Astrocyte of the spinal cord (primary cell): ENCODE measurements at regions not wholly inside any gene's neighbourhood (a gene's known extent, or its start where the extent isn't known, plus 50 kb on each side); places are given as distances from the start of the nearest gene placed in this dataset.

Experiments
- DNase-seq: peaks from one replicate; pipeline ENCODE4 v3.0.0; 2011; ENCODE audit warnings: low read depth, low spot score
- H3K4me3 ChIP-seq: 2 replicates; pipeline ENCODE4 v1.5.1; 2011; ENCODE audit warnings: low read depth, mild to moderate bottlenecking, low read length, moderate library complexity
- CTCF ChIP-seq: IDR thresholded peaks from 2 replicates; pipeline ENCODE4 v1.5.1; 2012; ENCODE audit warnings: low read depth, mild to moderate bottlenecking, low read length, inconsistent platforms
- in situ Hi-C: cut with HindIII; loops from 2 replicates; pipeline ENCODE4 v1.10.0; 2017; ENCODE audit warnings: low sequenced_read_pairs

- no peak for DNase-seq
- no peak overlapping the region for H3K4me3 ChIP-seq
- no peak for TF ChIP-seq CTCF
- in situ Hi-C loops, result no loop called here
These were observed 57.9 kb upstream of the IRF2BP2 start for GRCh38 chr1:234667600-234668576.

- no peak for DNase-seq
- in situ Hi-C loops, result no loop called here
- H3K4me3 ChIP-seq, result no peak overlapping the region
- TF ChIP-seq CTCF, result no peak
These were observed 56.8 kb upstream of the IRF2BP2 start for GRCh38 chr1:234666761-234667160.

GRCh38 chr1:234665975-234666605 is 56.1 kb upstream of the IRF2BP2 start:
- no peak for TF ChIP-seq CTCF
- no peak overlapping the region for H3K4me3 ChIP-seq
- in situ Hi-C loops, result no loop called here
- peak; percentile 29 for DNase-seq

GRCh38 chr1:234662148-234662547 is 52.2 kb upstream of the IRF2BP2 start:
- no peak for TF ChIP-seq CTCF
- in situ Hi-C loops, result no loop called here
- no peak overlapping the region for H3K4me3 ChIP-seq
- DNase-seq, result no peak

GRCh38 chr1:234661317-234661928 is 51.4 kb upstream of the IRF2BP2 start:
- H3K4me3 ChIP-seq, result no peak overlapping the region
- no peak for DNase-seq
- no peak for TF ChIP-seq CTCF
- in situ Hi-C loops, result no loop called here

- no peak overlapping the region for H3K4me3 ChIP-seq
- TF ChIP-seq CTCF, result no peak
- DNase-seq, result no peak
- in situ Hi-C loops, result no loop called here
These were observed 50.7 kb upstream of the IRF2BP2 start for GRCh38 chr1:234660536-234661316.
